DND-41 (cell line): ENCODE measurements at regions not wholly inside any gene's neighbourhood (a gene's known extent, or its start where the extent isn't known, plus 50 kb on each side); places are given as distances from the start of the nearest gene placed in this dataset.

Experiments used
- EZH2 ChIP-seq: IDR thresholded peaks from 3 replicates; pipeline ENCODE4 v1.6.1; 2012; ENCODE audit warnings: borderline replicate concordance, low read depth, mild to moderate bottlenecking, moderate library complexity, low read length, inconsistent platforms; ENCODE audit not compliant: severe bottlenecking
- TF ChIP-seq, protein P1 (sequence below): IDR thresholded peaks from 2 replicates; pipeline ENCODE4 v1.5.1; 2012; ENCODE audit warnings: borderline replicate concordance, low read length, moderate library complexity, mild to moderate bottlenecking; ENCODE audit not compliant: poor library complexity, severe bottlenecking; ENCODE audit errors: extremely low read depth

GRCh38 chr12:24175284-24175683 lies 225.8 kb upstream of the SOX5 start:
- TF ChIP-seq, protein P1, sequence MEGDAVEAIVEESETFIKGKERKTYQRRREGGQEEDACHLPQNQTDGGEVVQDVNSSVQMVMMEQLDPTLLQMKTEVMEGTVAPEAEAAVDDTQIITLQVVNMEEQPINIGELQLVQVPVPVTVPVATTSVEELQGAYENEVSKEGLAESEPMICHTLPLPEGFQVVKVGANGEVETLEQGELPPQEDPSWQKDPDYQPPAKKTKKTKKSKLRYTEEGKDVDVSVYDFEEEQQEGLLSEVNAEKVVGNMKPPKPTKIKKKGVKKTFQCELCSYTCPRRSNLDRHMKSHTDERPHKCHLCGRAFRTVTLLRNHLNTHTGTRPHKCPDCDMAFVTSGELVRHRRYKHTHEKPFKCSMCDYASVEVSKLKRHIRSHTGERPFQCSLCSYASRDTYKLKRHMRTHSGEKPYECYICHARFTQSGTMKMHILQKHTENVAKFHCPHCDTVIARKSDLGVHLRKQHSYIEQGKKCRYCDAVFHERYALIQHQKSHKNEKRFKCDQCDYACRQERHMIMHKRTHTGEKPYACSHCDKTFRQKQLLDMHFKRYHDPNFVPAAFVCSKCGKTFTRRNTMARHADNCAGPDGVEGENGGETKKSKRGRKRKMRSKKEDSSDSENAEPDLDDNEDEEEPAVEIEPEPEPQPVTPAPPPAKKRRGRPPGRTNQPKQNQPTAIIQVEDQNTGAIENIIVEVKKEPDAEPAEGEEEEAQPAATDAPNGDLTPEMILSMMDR, result no peak
- TF ChIP-seq EZH2, result no peak
